GM21717 (cell line): ENCODE measurements at regions not wholly inside any gene's neighbourhood (a gene's known extent, or its start where the extent isn't known, plus 50 kb on each side); places are given as distances from the start of the nearest gene placed in this dataset.

Source experiments
- ATAC-seq: cut with Tn5 transposase; IDR thresholded peaks from one replicate; pipeline ENCODE4 v1.9.1; 2021; ENCODE audit warnings: mild to moderate bottlenecking, moderate library complexity; ENCODE audit not compliant: unreplicated experiment

DNA sequence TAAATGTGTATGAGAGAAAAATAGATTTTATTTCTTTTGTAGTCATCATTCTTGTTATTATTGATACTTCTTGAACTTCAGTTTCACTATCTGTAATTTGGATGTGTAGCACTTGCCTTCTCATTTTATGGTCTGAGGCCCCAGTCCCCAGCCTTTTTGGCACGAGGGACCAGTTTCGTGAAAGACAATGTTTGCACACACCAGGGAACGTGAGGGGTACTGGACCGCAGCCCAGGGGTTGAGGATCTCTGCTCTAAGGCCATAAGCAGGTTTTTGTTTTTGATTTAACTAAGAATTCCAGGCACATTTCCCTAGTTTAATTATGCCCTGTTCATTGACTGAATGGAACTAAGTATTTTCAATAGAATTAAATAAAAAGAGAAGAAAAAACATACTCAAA, 261.5 kb downstream of the BMP2 start:
- no peak for ATAC-seq

DNA sequence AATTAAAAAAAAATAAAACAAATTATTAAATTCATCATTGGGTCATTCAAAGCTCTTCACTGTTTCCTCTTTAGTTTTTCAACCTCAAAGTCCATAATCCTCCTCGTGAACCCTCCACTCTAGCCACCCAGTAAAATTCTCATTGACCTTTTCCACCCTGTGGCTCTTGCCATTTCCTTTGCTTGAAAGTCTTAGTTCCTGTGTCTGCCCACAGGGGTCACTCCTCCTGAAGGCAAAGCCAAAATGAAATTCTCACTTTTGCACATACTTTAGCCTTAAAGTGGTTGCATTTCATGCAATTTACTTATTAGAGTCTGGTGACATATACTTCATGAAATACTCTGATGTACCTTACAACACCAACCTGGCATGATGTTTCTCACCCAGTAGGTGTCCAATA, 263.7 kb downstream of the BMP2 start:
- no peak for ATAC-seq

DNA sequence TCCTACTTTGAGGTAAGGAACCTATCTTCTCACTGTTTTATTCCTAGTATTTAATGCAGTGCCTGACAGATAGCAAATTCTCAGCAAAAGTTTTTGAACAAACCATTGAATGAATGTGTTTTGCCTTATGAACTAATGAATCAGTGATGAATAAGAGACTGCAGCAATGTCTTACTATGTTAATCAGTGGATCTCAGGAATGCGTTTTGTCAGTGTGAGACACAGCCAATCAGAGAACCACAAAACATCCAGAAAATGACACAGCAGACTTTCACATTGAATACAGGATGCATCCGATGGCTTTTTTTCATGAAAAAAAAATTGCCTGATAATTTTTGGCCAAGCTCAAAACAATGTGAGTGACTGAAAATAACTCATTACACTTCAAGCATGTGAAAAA, 270.5 kb downstream of the BMP2 start:
- no peak for ATAC-seq

DNA sequence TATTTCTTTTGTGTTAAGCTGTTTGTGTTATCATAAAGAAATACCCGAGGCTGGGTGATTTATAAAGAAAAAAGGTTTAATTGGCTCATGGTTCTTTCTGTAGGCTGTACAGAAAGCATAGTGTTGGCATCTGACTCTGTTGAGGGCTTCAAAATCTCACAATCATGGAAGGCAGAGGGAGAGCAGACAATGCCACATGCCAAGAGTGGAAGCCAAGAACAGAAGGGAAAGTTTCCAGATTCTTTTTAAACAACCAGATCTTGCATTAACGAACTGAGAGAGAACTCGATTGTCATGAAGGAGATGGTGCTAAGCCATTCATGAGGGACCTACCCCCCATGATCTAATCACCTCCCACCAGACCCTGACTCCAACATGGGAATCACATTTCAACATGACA, 290.1 kb downstream of the BMP2 start:
- no peak for ATAC-seq

DNA sequence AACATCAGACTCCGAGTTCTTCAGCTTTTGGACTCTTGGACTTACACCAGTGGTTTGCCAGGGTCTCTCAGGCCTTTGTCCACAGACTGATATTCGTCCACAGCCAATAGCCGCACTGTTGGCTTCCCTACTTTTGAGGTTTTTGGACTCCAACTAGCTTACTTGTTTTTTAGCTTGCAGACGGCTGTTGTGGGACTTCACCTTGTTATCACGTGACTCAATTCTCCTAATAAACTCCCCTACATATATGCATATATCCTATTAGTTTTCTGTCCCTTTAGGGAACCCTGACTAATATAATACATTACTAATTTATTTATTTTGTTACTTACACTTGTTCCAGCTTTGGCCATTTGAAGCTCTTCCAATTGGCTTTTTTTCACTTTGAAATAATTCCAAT, 311.3 kb downstream of the BMP2 start:
- no peak for ATAC-seq

DNA sequence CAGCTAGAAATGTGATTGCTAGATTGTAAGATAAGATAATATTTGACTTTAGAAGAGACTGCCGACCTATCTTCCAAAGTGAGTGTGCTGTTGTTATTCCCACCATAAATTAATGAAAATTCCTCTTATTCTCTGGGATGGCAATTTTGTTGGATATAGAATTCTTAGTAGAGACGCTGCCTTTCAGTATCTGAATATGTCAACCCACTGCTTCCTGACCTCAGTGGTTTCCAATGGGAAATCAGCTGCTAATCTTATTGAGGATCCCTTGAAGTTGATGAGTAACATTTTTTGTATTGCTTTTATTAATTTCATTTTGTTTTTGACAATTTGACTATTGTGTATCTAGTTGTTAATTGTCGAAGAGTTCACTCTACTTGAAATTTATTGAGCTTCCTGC, 313.0 kb downstream of the BMP2 start:
- ATAC-seq: no peak

DNA sequence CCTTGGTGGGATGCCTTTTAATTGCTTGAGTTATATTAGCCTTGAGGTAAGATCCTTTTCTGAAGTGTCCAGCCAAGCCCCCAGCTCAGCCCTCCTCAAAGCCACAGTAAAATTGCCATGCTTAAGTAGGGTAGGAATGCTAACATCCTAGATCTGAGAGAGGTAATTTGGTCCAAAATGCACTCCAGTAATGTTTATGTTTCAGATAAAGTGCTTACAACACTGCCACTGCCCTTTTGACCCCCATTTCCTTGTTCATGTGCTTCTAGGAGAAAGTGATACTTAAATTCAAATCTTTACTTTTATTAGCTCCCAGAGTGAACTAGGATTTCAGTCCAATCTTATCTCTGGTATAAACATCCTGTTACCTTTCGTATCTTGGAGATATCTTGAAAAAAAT, 318.0 kb downstream of the BMP2 start:
- no peak for ATAC-seq

DNA sequence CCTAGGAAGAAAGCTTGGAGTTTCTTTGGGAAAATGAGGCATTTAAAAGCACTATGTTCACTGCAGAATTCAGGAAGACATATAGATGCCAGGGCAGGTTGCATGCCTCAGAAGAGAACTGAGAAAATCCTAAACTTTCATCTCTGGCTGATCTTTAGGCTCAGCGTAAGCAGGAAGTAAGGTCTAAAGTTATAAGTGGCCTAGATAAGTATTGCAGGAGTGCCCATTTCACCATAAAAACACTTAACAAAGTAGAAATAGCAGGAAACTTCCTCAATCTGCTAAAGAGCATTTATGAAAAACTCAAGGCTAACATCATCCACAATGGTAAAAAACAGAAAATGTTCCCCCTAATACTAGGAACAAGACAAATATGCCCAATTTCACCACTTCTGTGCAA, 320.3 kb downstream of the BMP2 start:
- ATAC-seq: no peak

DNA sequence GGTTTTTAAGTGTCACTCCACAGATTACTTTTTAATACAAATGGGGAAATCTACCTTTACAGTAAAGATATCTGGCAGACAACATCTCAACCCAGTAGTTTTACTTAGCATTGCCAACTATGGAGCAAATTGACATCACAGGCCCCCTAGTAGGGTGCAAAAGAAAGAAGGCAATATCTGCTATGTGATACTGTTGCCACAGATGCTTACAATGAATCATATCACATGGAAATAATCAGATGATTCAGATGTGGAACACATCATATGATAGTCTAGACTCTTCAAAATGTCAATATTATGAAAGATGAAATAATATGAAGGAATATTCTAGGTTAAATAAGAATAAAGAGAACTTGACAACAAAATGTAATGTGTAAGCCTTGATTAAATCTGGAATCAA, 322.5 kb downstream of the BMP2 start:
- no peak for ATAC-seq

DNA sequence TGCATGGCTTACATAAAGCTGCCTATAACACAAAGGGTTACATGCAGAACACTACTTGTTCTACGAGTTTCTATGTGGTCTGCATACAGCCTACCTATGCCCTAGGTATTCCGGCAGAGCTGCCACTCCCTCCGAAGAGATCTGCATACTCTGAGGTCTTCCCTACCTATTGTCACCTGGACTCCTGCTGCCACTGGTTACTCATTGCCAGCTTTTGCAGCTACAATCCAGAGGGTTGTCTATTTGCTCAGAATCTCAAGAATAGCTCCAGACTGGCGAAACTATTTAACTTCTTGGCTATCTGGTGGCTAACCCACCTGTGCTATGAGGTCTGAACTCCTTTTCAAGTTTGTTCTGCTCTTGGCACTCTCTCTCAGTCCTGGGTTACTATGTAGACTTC, 323.3 kb downstream of the BMP2 start:
- no peak for ATAC-seq

DNA sequence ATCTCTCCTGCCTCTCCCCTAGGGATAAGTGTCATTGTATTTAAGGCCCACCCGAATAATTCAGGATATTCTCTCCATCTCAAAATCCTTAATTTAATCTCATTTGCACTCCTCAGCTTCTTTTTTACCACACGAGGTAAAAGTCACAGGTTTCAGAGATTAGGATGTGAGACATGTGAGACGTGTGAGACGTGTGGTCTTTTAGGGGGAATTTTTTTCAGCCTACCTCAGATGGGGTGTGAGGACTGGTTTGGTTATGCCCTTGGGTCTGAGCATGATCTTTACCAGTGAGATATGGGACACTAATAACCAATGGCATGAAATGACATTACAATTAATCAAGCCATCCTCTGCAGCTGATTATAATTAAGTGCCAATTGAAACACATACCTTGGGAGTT, 324.2 kb downstream of the BMP2 start:
- ATAC-seq: no peak

DNA sequence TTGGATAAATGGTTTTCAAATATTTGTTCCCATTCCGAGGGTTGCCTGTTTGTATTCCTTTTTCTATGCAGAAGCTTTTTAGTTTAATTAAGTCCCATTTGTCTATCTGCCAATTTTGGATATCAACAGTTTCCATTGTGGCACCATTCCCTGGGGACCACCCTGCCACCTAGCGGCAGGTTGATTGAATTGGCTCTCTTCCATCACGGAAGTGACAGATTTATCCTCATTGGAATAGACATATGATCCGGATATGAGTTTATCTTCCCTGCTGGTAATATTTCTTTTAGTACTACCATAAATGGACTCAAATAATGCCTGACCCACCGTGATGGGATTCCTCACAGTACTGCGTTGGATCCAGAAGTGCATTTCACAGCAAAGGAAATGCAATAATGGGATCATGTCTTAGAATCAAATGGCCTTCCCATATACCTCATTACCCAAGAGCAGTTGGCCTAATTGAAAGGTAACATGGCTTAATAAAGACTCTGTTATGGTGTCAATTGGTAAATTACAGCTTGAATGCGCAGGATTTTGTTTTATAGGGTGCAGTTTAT, 327.0 kb downstream of the BMP2 start:
- ATAC-seq: no peak

DNA sequence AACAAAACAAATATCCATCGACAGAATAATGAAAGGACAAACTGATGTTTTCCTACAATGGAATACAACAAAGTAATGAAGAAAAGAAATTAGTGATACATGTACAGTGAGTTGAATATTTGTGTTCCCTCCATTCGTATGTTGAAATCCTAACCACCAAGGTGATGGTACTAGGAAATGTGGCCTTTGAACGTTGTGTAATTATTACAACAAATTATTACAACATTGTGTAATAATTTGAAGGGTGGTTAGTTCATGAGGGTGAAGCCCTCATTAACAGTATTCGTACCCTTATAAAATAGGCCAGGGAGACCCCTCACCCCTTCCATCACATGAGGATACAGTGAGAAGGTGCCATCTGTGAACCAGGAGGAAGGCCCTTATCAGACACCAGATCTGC, 339.4 kb downstream of the BMP2 start:
- ATAC-seq: no peak

DNA sequence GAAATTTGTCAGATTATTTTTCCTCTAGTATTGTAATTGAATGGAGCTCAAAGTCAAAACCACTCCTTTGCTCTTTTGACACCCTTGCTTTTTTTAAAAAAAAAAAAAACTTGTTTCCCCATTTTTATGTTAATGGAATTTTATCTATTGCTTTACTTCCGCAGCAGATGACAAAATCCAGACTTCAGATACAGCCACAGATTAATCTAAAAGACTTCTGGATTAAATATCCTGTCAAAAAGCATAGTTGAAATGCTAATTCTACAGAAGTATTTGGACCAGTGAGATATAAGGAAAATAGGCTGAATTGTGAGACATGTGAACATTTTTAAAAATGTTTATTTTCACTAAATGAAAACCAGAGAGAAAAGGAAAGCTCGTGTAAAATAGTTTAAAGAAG, 341.4 kb downstream of the BMP2 start:
- no peak for ATAC-seq

DNA sequence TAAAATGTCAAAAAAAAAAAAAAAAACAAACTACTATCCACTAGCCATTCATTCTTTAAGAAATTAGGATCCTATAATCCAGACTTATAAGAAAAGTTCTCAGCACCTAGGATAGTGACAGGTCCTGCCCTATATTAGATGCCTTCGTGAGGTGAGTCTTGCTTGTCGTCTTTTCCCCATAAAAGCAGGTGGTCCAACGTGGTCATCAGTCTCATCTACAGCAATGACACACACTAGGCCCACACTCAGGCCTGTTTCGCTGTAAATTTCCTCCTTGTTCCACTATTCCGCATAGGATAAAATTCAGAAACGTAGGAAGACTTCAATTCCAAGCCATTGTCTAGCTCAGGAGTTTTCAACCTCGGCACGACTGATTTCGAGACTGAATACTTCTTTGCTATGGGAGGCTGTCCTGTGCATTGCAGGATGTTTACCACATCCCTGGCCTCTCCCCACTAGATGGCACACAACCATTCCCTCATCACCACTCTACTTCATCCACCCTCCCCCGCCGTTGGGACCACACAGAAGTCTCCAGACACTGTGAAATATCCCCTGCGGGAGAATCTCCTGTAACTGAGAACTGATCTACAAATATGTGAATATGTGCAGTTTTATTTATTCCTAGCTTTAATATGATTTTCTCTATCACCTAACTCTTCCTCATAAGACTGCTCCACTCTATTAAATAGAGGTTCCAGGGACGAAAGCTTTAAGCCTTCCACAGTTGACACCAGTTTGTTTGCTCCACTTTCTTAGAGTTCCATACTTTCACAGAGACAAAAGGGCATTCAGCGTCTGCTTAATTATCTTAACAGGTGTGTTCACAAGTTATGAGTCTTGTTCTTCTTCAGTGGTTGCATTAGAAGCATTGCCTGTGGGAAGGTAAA, 346.3 kb downstream of the BMP2 start:
- no peak for ATAC-seq

DNA sequence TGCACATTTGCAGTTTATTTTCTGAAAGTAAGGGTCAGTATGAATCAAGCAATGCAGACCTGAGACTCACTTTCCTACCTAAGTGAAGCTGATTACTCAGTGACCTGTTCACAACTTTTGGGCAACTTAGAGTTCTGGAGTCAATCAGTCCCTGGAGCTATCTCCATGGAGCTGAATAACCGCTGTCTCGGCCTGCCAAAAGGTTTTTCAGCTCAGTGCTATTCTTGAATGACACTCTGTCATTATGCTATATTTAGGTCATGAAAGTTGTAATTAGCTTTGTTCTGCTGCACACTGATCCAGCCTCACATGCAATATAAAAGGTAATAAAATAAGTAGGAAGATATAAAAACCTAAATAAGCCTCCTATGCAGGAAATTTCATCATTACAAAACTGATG, 356.0 kb downstream of the BMP2 start:
- ATAC-seq: no peak

DNA sequence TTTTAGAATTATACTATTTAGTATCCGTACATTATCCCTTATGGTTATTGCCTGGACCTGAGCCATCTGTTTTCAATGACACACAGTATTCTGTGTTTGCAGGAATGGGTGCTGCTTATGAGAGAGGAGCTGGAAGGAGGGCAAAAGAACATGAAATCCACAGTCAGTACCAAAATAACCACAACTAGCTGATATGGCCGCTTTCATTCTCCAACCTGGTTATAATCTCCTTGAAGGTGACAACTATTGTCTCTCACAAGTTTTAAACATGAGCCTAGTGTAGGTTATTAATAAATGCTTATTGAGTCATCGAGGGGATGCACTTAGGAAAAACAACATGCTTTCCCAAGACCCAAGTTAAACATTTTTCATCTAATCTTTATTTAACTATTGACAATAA, 356.6 kb downstream of the BMP2 start:
- ATAC-seq: no peak

DNA sequence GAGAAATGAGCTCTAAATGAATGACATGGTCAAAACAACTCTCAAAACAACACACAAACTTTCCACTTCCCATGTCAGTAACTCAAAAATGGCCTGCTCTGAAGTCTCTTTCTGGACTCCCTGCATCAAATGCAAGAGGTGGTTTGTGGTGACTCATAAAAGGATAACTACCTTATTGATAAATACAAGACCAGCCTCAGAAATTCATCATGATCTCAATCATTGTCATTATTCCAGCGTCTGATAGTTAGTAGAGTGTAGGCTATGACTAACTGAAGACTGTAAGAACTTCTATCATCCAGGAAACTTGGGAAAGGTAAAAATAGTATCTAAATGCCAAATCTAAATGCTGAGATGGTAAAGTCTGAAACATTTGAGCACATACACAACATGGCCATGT, 369.4 kb downstream of the BMP2 start:
- ATAC-seq: no peak

DNA sequence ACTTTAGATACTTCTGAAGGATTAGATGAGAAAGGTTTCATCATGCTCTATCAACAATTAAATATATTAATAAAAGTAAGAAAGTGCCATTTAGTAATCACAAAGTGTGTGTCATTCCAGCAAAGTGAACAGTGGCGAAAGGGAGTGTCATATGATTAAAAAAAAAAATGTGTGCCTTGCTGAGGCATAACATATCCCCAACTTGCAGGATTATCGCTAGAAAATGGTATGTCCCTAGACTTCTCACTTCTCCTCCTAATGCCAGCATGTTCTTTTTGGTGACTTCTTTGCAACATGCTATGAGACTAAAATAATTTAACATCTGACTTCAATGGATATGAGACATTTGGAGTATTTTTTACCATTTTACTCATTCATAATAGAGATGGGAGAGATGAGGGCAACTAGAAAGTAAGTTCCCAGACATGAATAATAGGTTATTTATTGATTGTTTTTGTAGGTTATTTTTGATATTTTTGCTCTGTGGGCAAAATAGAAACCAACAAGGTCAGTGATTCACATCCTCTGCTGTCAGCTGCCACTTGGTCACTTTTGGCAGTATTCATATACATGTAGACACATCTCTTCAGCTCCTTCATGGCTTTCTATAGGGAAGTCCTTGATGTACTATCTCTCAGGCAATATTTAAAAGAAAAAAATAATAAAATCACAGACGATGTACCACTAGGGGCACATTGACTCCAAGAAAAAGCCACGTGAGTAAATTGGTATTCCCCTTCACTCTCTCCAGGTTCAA, 370.1 kb downstream of the BMP2 start:
- no peak for ATAC-seq

DNA sequence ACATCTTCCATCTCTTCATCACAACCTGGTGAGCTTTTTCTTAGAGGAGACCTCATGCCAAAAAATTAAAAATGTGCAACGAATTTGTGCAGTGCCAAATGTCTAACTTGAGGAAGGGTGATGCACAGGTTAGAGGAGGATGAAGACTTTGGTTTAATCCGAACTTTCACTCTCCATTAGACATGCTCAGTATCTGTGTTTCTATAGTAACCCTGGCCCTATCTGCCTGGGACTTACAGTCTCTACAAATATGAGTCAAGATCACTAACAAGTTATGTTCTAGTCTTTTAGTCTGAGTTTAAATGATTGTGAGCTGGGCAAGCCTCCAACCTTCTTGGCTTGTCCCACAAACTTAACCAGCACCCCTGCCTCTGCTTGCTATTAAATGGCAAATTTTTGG, 377.0 kb downstream of the BMP2 start:
- ATAC-seq: no peak

DNA sequence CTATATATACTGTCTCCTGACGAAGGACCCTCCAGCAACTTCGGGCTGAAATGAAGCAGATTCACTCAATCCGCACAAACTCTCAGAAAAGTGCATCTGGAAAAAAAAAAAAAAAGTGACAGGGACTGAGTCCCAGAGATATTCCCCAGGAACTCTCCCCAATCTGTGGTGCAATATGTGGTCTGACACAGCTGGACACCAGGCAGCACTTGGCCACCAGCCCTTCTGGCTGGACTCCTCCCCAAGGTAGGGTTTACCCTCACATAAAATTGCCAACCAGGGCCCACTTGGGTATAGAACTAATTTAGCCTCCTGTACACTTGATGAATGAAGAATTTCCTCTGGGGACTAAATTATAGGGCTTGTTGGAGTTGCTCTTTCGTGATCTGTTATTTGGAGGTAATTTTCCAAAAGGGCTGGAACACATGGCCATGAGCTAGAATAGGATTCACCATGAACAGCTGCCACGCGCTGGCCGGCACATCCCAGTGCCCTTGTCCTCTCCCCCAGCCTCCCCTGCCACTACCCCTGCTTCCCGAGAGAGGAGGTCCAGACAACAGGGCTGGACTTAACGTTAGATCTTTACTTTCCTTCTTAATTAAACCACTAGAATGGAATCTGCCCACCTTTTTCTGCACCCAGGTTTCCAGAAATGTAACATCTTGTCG, 379.2 kb downstream of the BMP2 start:
- ATAC-seq: no peak

DNA sequence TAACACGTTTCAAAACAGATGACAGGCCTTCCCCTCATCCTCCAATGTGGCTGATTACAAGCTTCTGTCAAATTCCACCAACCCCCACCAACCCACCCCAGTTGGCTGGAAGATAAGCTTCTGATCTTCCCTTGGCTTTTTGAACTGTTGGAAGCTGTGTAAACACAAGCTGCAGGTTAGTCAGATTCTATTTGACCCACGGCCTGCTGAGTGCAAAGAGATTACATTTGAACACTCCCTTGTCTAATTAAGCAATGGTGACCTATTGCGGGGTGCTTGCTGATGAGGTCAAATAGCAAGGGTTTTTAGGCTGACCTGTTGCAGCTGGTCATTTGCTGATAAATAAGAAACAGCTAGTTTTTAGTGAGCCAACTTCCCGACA, 379.7 kb downstream of the BMP2 start:
- no peak for ATAC-seq
